ENCODE measurements at regions not wholly inside any gene's neighbourhood (a gene's known extent, or its start where the extent isn't known, plus 50 kb on each side); places are given as distances from the start of the nearest gene placed in this dataset.
"Not testable (repeated sequence)": the region's sequence is repeated elsewhere in the genome, so short reads cannot be mapped to it uniquely, and the experiment has no call there.

DNA sequence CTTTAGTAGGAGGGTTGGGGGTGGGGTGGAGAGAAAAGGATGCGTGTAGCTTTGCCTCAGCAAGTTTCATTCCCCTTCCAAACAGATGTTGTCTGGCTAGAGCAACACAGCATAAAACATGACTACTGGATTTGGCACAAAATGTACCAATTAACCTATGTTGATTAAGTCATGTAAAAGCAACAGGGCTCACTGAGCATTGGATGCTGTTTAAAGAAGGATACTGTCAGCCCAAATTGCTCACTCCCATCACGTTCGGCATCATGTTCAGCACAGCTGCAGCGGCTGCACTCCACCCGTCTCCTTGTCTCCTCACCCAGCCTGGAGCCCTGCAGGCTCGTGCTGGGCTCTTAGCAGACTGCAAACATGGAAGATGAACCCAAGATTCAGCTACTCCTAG lies 77.5 kb downstream of the DLEU7 start:
- no peak overlapping the region for H3K27ac Mint-ChIP-seq
- ChIA-PET POLR2A (no interaction called here), CTCF (no interaction called here)
- peaks cover 2% of the 10 kb centered on the region for H3K4me1 Mint-ChIP-seq (ENCODE audit: low read depth)
- ATAC-seq (no peak), DNase-seq (no peak)
- TF ChIP-seq, protein P1, sequence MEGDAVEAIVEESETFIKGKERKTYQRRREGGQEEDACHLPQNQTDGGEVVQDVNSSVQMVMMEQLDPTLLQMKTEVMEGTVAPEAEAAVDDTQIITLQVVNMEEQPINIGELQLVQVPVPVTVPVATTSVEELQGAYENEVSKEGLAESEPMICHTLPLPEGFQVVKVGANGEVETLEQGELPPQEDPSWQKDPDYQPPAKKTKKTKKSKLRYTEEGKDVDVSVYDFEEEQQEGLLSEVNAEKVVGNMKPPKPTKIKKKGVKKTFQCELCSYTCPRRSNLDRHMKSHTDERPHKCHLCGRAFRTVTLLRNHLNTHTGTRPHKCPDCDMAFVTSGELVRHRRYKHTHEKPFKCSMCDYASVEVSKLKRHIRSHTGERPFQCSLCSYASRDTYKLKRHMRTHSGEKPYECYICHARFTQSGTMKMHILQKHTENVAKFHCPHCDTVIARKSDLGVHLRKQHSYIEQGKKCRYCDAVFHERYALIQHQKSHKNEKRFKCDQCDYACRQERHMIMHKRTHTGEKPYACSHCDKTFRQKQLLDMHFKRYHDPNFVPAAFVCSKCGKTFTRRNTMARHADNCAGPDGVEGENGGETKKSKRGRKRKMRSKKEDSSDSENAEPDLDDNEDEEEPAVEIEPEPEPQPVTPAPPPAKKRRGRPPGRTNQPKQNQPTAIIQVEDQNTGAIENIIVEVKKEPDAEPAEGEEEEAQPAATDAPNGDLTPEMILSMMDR (IDR thresholded peaks at IDR 0.05): no peak
- intact Hi-C loops (cut with micrococcal nuclease): no loop called here
- H3K27me3 Mint-ChIP-seq: peaks cover 2% of the 10 kb centered on the region
- H3K36me3 Mint-ChIP-seq (ENCODE audit: low read depth): no peaks in the 10 kb centered on the region
- no peaks in the 10 kb centered on the region for H3K9me3 Mint-ChIP-seq
- no peak overlapping the region for H3K4me3 Mint-ChIP-seq

DNA sequence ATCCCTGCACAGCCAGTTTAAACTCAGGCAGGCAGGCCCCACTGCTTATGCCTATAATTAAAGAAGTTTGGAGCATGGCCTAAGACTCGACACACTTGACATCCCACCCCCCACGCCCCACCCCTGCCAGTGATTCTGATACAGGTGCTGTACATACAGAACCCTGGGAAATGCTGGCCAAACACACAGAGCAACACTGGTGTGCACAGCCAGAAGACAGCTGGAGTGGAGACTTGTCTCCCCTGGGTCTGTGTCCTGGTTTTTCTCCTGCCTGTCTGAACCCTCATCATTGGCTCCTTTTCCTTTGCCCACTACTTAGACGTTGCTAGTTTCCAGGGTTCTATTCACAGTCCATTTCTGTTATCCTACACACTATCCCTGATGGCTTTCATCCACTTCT lies 76.8 kb downstream of the DLEU7 start:
- ATAC-seq: no peak
- Mint-ChIP-seq H3K36me3 (ENCODE audit: low read depth) (no peaks in the 10 kb centered on the region), H3K4me3 (no peak overlapping the region), H3K4me1 (ENCODE audit: low read depth) (no peaks in the 10 kb centered on the region), H3K9me3 (no peaks in the 10 kb centered on the region), H3K27me3 (no peaks in the 10 kb centered on the region), H3K27ac (no peak overlapping the region)
- TF ChIP-seq, protein P1 (IDR thresholded peaks at IDR 0.05): no peak
- DNase-seq: no peak
- POLR2A ChIA-PET: no interaction called here
- CTCF ChIA-PET: no interaction called here
- intact Hi-C loops (cut with micrococcal nuclease): no loop called here

DNA sequence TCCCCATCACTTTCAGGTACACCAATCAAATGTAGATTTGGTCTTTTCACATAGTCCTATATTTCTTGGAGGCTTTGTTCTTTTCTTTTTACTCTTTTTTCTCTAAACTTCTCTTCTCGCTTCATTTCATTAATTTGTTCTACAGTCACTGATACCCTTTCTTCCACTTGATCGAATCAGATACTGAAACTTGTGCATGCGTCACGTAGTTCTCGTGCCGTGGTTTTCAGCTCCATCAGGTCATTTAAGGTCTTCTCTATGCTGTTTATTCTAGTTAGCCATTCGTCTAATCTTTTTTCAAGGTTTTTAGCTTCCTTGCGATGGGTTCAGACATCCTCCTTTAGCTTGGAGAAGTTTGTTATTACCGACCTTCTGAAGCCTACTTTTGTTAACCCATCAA lies 70.6 kb downstream of the DLEU7 start:
- H3K4me3 Mint-ChIP-seq; intact Hi-C loops (cut with micrococcal nuclease); H3K27me3 Mint-ChIP-seq; H3K4me1 Mint-ChIP-seq (ENCODE audit: low read depth); CTCF ChIA-PET; ATAC-seq; H3K36me3 Mint-ChIP-seq (ENCODE audit: low read depth); DNase-seq; POLR2A ChIA-PET; H3K27ac Mint-ChIP-seq; H3K9me3 Mint-ChIP-seq: not testable (repeated sequence)
